ENCODE measurements at regions not wholly inside any gene's neighbourhood (a gene's known extent, or its start where the extent isn't known, plus 50 kb on each side); places are given as distances from the start of the nearest gene placed in this dataset.

- peak; percentile 11 for DNase-seq (ENCODE audit: low spot score)
Measured at GRCh38 chr13:61778531-61778930, 362.9 kb upstream of the PCDH20 start.

- peak; percentile 7 for DNase-seq (ENCODE audit: low spot score)
Measured at GRCh38 chr13:61777899-61778298, 362.2 kb upstream of the PCDH20 start.

GRCh38 chr13:61777271-61777670 is 361.6 kb upstream of the PCDH20 start:
- peak; percentile 33 for DNase-seq (ENCODE audit: low spot score)

- DNase-seq (ENCODE audit: low spot score) = peak; percentile 98
Measured at GRCh38 chr13:61774903-61775302, 359.3 kb upstream of the PCDH20 start.

- DNase-seq (ENCODE audit: low spot score) = no peak
Measured at GRCh38 chr13:61770681-61771080, 355.0 kb upstream of the PCDH20 start.

- no peak for DNase-seq (ENCODE audit: low spot score)
Measured at GRCh38 chr13:61768175-61768574, 352.5 kb upstream of the PCDH20 start.

- DNase-seq (ENCODE audit: low spot score) = no peak
Measured at GRCh38 chr13:61766667-61767058, 351.0 kb upstream of the PCDH20 start.

GRCh38 chr13:61765940-61766666 is 350.5 kb upstream of the PCDH20 start:
- DNase-seq (ENCODE audit: low spot score) = no peak

GRCh38 chr13:61765181-61765742 is 349.6 kb upstream of the PCDH20 start:
- no peak for DNase-seq (ENCODE audit: low spot score)

GRCh38 chr13:61761690-61762089 is 346.0 kb upstream of the PCDH20 start:
- no peak for DNase-seq (ENCODE audit: low spot score)

GRCh38 chr13:61760102-61760501 is 344.5 kb upstream of the PCDH20 start:
- DNase-seq (ENCODE audit: low spot score) = no peak

GRCh38 chr13:61756031-61756430 is 340.4 kb upstream of the PCDH20 start:
- no peak for DNase-seq (ENCODE audit: low spot score)

- no peak for DNase-seq (ENCODE audit: low spot score)
Measured at GRCh38 chr13:61751039-61751438, 335.4 kb upstream of the PCDH20 start.

GRCh38 chr13:61738236-61738750 is 322.6 kb upstream of the PCDH20 start:
- DNase-seq (ENCODE audit: low spot score) = no peak

GRCh38 chr13:61734683-61735082 is 319.0 kb upstream of the PCDH20 start:
- no peak for DNase-seq (ENCODE audit: low spot score)

GRCh38 chr13:61728471-61728870 is 312.8 kb upstream of the PCDH20 start:
- DNase-seq (ENCODE audit: low spot score) = peak; percentile 34

GRCh38 chr13:61727767-61728166 is 312.1 kb upstream of the PCDH20 start:
- no peak for DNase-seq (ENCODE audit: low spot score)

- no peak for DNase-seq (ENCODE audit: low spot score)
Measured at GRCh38 chr13:61725806-61726205, 310.2 kb upstream of the PCDH20 start.

GRCh38 chr13:61722119-61722518 is 306.5 kb upstream of the PCDH20 start:
- no peak for DNase-seq (ENCODE audit: low spot score)

GRCh38 chr13:61712621-61713020 is 297.0 kb upstream of the PCDH20 start:
- no peak for DNase-seq (ENCODE audit: low spot score)

GRCh38 chr13:61709258-61709657 is 293.6 kb upstream of the PCDH20 start:
- DNase-seq (ENCODE audit: low spot score) = no peak

GRCh38 chr13:61706899-61707298 is 291.2 kb upstream of the PCDH20 start:
- DNase-seq (ENCODE audit: low spot score) = no peak

- DNase-seq (ENCODE audit: low spot score) = no peak
Measured at GRCh38 chr13:61700620-61701019, 285.0 kb upstream of the PCDH20 start.

- DNase-seq (ENCODE audit: low spot score) = no peak
Measured at GRCh38 chr13:61700181-61700580, 284.5 kb upstream of the PCDH20 start.
